OCI-LY1 (cell line): ENCODE measurements at regions not wholly inside any gene's neighbourhood (a gene's known extent, or its start where the extent isn't known, plus 50 kb on each side); places are given as distances from the start of the nearest gene placed in this dataset.

Experiments used
- EZH2 ChIP-seq: fragments of 200-600 bp; sonication (generic), shearing (Covaris generic); IDR thresholded peaks from 2 replicates; pipeline ENCODE4 v1.8.0; 2017; ENCODE audit warnings: borderline replicate concordance, mixed run types, mild to moderate bottlenecking, antibody characterized with exemption, low read length, moderate library complexity, mixed read lengths
- TF ChIP-seq, protein P1 (sequence below): fragments of 200-600 bp; sonication (generic), shearing (Covaris generic); IDR thresholded peaks from 2 replicates; pipeline ENCODE4 v1.5.1; 2017; ENCODE audit warnings: mild to moderate bottlenecking, antibody characterized with exemption, low read length, moderate library complexity, mixed read lengths

GRCh38 chr2:15845294-15845693 is 95.1 kb upstream of the MYCN start:
- TF ChIP-seq, protein P1, sequence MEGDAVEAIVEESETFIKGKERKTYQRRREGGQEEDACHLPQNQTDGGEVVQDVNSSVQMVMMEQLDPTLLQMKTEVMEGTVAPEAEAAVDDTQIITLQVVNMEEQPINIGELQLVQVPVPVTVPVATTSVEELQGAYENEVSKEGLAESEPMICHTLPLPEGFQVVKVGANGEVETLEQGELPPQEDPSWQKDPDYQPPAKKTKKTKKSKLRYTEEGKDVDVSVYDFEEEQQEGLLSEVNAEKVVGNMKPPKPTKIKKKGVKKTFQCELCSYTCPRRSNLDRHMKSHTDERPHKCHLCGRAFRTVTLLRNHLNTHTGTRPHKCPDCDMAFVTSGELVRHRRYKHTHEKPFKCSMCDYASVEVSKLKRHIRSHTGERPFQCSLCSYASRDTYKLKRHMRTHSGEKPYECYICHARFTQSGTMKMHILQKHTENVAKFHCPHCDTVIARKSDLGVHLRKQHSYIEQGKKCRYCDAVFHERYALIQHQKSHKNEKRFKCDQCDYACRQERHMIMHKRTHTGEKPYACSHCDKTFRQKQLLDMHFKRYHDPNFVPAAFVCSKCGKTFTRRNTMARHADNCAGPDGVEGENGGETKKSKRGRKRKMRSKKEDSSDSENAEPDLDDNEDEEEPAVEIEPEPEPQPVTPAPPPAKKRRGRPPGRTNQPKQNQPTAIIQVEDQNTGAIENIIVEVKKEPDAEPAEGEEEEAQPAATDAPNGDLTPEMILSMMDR: no peak
- TF ChIP-seq EZH2: no peak
